ENCODE measurements at regions not wholly inside any gene's neighbourhood (a gene's known extent, or its start where the extent isn't known, plus 50 kb on each side); places are given as distances from the start of the nearest gene placed in this dataset.

DNA sequence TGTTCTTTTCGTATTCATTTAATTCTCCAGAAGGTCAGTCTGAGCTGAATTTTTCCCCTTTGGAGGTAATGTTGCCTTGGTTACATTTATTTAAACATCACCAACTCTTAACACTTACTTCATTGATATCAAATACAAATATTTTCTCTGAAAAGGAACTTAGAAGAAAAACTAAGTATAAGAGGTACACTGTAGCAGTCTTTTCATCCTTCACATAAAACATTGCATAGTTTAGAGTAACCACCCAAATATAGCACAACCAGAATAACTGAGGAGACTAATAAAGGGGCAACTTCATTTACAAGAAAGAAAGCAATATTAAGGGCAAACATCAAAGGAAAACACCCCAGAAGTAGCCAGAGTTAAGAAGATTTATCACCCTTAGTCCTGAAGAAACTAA lies 1115.0 kb upstream of the POT1 start:
- WGBS, 5 donors, result 63 to 81% (median 76%) methylated on average over 1 of the region's 1 CpG
- Histone ChIP-seq H3K4me3 (no peak overlapping the region), H3K27me3 (replicated peaks in 1 of 7) (no peaks in the 10 kb centered on the region), H3K27ac (no peak overlapping the region), H3K9me3 (peaks cover 0 to 27% (median 5%) of the 10 kb centered on the region in 8 donors), H3K4me1 (no peaks in the 10 kb centered on the region), H3K36me3 (no peaks in the 10 kb centered on the region)
- intact Hi-C loops (cut with DNase I; ENCODE audit: low total_unique reads), result no loop called here
- TF ChIP-seq POLR2A (IDR thresholded peaks at IDR 0.05) (no peak), POLR2AphosphoS5 (IDR thresholded peaks at IDR 0.05) (no peak)
- TF ChIP-seq, protein P1, sequence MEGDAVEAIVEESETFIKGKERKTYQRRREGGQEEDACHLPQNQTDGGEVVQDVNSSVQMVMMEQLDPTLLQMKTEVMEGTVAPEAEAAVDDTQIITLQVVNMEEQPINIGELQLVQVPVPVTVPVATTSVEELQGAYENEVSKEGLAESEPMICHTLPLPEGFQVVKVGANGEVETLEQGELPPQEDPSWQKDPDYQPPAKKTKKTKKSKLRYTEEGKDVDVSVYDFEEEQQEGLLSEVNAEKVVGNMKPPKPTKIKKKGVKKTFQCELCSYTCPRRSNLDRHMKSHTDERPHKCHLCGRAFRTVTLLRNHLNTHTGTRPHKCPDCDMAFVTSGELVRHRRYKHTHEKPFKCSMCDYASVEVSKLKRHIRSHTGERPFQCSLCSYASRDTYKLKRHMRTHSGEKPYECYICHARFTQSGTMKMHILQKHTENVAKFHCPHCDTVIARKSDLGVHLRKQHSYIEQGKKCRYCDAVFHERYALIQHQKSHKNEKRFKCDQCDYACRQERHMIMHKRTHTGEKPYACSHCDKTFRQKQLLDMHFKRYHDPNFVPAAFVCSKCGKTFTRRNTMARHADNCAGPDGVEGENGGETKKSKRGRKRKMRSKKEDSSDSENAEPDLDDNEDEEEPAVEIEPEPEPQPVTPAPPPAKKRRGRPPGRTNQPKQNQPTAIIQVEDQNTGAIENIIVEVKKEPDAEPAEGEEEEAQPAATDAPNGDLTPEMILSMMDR (IDR thresholded peaks at IDR 0.05 in 8 of 11, conservative IDR thresholded peaks at IDR 0.05 in 3 of 11), result no peak
- no peak for DNase-seq

DNA sequence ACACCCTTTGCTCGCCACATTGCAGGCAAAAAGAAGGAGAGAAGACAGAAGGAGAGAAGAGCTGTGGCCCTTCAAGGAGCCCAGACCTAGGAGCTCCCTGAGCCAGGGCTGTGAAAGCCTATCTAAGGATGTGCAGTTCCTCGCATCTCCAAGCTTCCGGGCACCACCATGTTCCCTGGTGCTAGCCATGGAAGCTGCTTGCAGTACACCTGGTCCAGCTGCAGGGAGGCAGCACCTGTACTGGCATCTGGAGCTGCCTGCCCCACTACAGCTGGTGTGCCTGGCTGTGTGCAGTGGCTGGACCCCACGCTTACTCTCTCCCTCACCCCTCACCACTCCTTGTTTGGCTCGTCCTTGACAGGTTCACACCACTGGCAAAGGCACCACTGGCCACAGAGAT lies 1111.8 kb upstream of the POT1 start:
- no peaks in the 10 kb centered on the region for H3K36me3 ChIP-seq
- intact Hi-C loops (cut with DNase I; ENCODE audit: low total_unique reads), result no loop called here
- 77 to 90% (median 83%) methylated on average over 5 of the region's 5 CpGs for WGBS, 5 donors

DNA sequence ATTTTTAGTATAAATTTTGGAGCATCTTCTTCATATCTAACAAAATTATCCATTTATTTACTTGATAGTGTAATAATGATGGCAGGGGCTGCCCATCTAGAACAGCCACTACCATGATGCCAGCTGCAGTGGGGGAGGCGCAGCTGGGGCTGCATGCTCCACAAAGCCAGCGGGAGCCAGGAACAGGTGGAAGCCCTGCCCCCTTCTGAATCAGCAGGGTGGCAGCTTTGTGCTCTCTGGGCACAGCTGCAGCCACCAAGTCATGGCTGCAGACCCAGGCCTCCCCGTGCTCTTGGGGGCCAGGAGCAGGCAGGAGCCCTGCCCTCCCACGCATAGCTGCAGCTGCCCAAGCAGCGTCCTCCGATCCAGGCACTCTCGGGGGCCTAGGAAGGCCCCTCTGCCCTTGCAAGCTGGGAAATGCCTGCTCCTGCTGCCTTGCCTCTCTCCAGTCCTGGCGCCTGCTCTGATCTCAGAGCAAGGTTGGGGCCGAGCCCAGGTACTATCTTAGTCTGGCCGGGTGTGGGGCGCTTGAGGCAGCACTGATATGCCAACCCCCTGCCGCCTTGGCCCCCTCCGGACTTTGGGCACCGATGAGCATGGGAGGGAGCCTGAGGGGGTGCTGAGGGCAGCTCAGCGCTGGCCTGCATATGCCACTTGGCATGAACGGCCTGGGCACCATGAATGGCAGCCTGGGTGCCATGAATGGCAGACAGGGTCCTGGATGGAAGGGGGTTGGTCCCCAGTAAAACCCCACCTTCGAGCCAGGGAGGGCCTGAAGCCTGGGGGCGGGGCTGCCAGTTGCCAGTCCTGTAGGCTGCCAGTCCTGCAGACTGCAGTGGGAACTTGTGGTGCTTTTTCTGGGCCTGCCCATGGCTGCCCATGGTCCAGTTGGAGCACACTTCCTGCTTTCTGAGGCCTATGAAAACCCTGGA lies 1110.8 kb upstream of the POT1 start:
- Histone ChIP-seq H3K9me3 (peaks cover 0 to 17% (median 0%) of the 10 kb centered on the region in 8 donors), H3K27me3 (replicated peaks in 1 of 7) (no peaks in the 10 kb centered on the region), H3K36me3 (no peaks in the 10 kb centered on the region), H3K4me3 (no peak overlapping the region), H3K27ac (no peak overlapping the region), H3K4me1 (no peaks in the 10 kb centered on the region)
- WGBS, 5 donors, result 70 to 83% (median 75%) methylated on average over 10 to 18 of the region's 18 CpGs
- no peak for TF ChIP-seq POLR2AphosphoS5 (IDR thresholded peaks at IDR 0.05)
- no peak for DNase-seq
- intact Hi-C loops (cut with DNase I; ENCODE audit: low total_unique reads), result no loop called here

More for the DNA sequence above, 1111.8 kb upstream of the POT1 start:
- H3K27me3 ChIP-seq (replicated peaks in 1 of 7), result no peaks in the 10 kb centered on the region
- no peak overlapping the region for H3K27ac ChIP-seq
- no peak overlapping the region for H3K4me3 ChIP-seq
- TF ChIP-seq, protein P1 (IDR thresholded peaks at IDR 0.05 in 8 of 11, conservative IDR thresholded peaks at IDR 0.05 in 3 of 11), result no peak
- no peak for TF ChIP-seq POLR2AphosphoS5 (IDR thresholded peaks at IDR 0.05)
- no peak for TF ChIP-seq POLR2A (IDR thresholded peaks at IDR 0.05)
- no peak for DNase-seq
- H3K4me1 ChIP-seq, result no peaks in the 10 kb centered on the region
- H3K9me3 ChIP-seq, result peaks cover 0 to 23% (median under 1%) of the 10 kb centered on the region in 8 donors

DNA sequence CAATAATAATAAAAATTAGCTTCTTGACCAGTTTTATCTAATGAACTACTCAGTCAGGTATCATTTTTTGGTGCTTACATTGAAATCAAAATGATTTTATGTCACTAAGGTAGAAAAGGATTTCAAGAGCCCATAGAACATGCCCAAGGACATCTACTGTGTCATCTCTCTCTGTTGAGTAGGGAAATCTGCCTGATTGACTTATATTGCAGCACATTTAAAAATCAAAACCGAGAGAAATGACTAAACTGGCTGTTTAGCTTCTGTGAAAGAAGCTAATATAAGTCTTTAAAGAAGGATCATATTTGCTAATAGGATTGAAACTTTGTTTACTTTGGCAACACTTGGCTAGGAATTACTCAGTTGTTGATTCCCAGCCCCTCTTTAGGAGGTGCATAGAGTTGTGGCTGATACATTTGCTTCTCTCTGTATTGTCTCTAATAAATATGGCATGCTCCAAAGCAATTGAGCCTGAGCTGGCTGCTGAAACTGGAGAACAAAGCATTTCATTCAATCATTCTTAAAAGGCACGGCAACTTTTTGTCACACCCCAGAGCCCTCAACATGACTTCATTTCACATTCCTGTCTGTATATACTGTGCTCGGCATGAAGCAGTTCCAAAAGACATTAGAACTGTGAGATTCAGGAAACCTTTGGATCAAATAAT lies 1096.9 kb upstream of the POT1 start:
- H3K9me3 ChIP-seq, result no peaks in the 10 kb centered on the region
- no peaks in the 10 kb centered on the region for H3K27me3 ChIP-seq (replicated peaks in 1 of 7)
- 46 to 53% (median 48%) methylated on average over 3 of the region's 3 CpGs for WGBS, 5 donors
- H3K4me3 ChIP-seq, result no peak overlapping the region
- H3K4me1 ChIP-seq, result no peaks in the 10 kb centered on the region
- no peak for DNase-seq
- TF ChIP-seq, protein P1 (IDR thresholded peaks at IDR 0.05 in 8 of 11, conservative IDR thresholded peaks at IDR 0.05 in 3 of 11), result no peak
- TF ChIP-seq POLR2AphosphoS5 (IDR thresholded peaks at IDR 0.05) (no peak), POLR2A (IDR thresholded peaks at IDR 0.05) (no peak)
- no peaks in the 10 kb centered on the region for H3K36me3 ChIP-seq
- H3K27ac ChIP-seq, result no peak overlapping the region
- intact Hi-C loops (cut with DNase I; ENCODE audit: low total_unique reads), result no loop called here

All from spleen (tissue), 11 donors.